ENCODE measurements at regions not wholly inside any gene's neighbourhood (a gene's known extent, or its start where the extent isn't known, plus 50 kb on each side); places are given as distances from the start of the nearest gene placed in this dataset.

DNA sequence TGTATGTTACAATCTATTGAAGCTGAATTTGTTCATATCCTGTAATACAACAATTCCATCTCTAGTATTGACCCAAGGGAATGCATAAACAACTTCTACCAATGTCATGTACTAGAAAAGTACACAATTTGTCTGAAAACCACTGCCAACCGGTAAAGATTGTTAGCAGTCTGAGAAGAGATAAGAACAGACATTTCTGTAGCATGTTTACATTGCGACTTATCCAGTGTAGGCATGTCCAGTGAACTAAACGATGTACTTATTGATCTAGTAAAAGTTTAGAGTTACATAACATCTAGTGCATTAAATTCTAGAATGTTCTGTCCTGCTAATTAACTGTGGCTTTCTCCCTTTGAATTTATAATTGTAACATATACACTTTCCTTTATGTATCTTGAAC lies 425.9 kb downstream of the SLITRK6 start:
- TF ChIP-seq, protein P1, sequence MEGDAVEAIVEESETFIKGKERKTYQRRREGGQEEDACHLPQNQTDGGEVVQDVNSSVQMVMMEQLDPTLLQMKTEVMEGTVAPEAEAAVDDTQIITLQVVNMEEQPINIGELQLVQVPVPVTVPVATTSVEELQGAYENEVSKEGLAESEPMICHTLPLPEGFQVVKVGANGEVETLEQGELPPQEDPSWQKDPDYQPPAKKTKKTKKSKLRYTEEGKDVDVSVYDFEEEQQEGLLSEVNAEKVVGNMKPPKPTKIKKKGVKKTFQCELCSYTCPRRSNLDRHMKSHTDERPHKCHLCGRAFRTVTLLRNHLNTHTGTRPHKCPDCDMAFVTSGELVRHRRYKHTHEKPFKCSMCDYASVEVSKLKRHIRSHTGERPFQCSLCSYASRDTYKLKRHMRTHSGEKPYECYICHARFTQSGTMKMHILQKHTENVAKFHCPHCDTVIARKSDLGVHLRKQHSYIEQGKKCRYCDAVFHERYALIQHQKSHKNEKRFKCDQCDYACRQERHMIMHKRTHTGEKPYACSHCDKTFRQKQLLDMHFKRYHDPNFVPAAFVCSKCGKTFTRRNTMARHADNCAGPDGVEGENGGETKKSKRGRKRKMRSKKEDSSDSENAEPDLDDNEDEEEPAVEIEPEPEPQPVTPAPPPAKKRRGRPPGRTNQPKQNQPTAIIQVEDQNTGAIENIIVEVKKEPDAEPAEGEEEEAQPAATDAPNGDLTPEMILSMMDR (IDR thresholded peaks at IDR 0.05 in 8 of 11, conservative IDR thresholded peaks at IDR 0.05 in 3 of 11): no peak
- TF ChIP-seq POLR2AphosphoS5 (IDR thresholded peaks at IDR 0.05) (no peak), POLR2A (IDR thresholded peaks at IDR 0.05) (no peak)
